ENCODE measurements at regions not wholly inside any gene's neighbourhood (a gene's known extent, or its start where the extent isn't known, plus 50 kb on each side); places are given as distances from the start of the nearest gene placed in this dataset.

DNA sequence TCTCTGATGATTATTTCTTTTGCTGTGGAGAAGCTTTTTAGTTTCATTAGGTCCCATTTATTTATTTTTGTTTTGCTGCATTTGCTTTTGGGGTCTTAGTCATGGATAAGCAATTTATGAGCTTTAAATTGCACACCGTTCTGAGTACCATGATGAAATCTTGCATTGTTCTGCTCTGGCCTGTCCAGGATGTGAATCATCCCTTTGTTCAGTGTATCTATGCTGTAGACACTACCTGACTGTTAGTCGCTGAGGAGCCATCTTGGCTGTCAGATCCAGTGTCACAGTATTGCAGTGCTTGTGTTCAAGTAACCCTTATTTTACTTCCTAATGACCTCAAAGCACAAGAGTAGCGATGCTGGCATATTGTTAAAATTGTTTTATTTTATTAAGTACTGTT lies 218.0 kb upstream of the CNTNAP4 start:
- TF ChIP-seq ARNTL (CRISPR knock-in tag; IDR thresholded peaks at IDR 0.05; ENCODE audit: borderline replicate concordance, low read depth) (no peak), SNAI2 (CRISPR knock-in tag; IDR thresholded peaks at IDR 0.05) (no peak), ISL1 (CRISPR knock-in tag; IDR thresholded peaks at IDR 0.05) (no peak), CSDC2 (CRISPR knock-in tag; IDR thresholded peaks at IDR 0.05) (no peak), POU6F1 (CRISPR knock-in tag; IDR thresholded peaks at IDR 0.05; ENCODE audit: borderline replicate concordance, low read depth) (no peak), ZNF70 (CRISPR knock-in tag; IDR thresholded peaks at IDR 0.05) (no peak), RARB (CRISPR knock-in tag; IDR thresholded peaks at IDR 0.05) (no peak), ZNF8 (CRISPR knock-in tag; IDR thresholded peaks at IDR 0.05) (no peak), PPARA (CRISPR knock-in tag; IDR thresholded peaks at IDR 0.05; ENCODE audit: borderline replicate concordance) (no peak), ESRRG (CRISPR knock-in tag; IDR thresholded peaks at IDR 0.05) (no peak)
- TF ChIP-seq, protein P1, sequence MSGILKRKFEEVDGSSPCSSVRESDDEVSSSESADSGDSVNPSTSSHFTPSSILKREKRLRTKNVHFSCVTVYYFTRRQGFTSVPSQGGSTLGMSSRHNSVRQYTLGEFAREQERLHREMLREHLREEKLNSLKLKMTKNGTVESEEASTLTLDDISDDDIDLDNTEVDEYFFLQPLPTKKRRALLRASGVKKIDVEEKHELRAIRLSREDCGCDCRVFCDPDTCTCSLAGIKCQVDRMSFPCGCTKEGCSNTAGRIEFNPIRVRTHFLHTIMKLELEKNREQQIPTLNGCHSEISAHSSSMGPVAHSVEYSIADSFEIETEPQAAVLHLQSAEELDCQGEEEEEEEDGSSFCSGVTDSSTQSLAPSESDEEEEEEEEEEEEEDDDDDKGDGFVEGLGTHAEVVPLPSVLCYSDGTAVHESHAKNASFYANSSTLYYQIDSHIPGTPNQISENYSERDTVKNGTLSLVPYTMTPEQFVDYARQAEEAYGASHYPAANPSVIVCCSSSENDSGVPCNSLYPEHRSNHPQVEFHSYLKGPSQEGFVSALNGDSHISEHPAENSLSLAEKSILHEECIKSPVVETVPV (CRISPR knock-in tag; IDR thresholded peaks at IDR 0.05): no peak
- TF ChIP-seq, protein P2, sequence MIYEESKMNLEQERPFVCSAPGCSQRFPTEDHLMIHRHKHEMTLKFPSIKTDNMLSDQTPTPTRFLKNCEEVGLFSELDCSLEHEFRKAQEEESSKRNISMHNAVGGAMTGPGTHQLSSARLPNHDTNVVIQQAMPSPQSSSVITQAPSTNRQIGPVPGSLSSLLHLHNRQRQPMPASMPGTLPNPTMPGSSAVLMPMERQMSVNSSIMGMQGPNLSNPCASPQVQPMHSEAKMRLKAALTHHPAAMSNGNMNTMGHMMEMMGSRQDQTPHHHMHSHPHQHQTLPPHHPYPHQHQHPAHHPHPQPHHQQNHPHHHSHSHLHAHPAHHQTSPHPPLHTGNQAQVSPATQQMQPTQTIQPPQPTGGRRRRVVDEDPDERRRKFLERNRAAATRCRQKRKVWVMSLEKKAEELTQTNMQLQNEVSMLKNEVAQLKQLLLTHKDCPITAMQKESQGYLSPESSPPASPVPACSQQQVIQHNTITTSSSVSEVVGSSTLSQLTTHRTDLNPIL (CRISPR knock-in tag; IDR thresholded peaks at IDR 0.05; ENCODE audit: low read depth): no peak
- no peak for ATAC-seq

DNA sequence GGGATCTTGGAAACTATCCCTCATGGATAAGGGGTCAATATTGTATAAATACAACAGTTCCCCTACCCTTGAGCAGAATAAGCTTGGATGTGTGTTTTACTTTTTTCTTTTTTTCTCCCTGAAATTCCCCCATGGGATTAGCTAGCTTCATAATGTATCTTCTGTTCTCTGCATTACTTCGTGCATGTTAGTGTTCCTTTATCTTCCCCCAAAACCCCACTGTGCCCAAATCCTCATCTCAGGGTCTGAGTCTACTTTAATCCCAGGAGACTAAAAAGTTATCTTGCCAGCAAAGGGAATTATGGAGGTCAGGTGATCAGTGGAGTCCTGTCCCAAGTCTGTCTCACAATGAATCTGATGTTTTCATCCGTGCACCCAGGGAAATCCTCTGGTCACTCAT lies 217.5 kb upstream of the CNTNAP4 start:
- no peak for ATAC-seq
- TF ChIP-seq PATZ1 (CRISPR knock-in tag; IDR thresholded peaks at IDR 0.05; ENCODE audit: borderline replicate concordance) (no peak), BACH2 (CRISPR knock-in tag; IDR thresholded peaks at IDR 0.05; ENCODE audit: borderline replicate concordance) (no peak), CSDC2 (CRISPR knock-in tag; IDR thresholded peaks at IDR 0.05) (no peak), ZNF70 (CRISPR knock-in tag; IDR thresholded peaks at IDR 0.05) (no peak), TCF4 (CRISPR knock-in tag; IDR thresholded peaks at IDR 0.05; ENCODE audit: borderline replicate concordance) (no peak), SNAI2 (CRISPR knock-in tag; IDR thresholded peaks at IDR 0.05) (no peak), OSR1 (CRISPR knock-in tag; IDR thresholded peaks at IDR 0.05) (no peak), RARB (CRISPR knock-in tag; IDR thresholded peaks at IDR 0.05) (no peak), ARNTL (CRISPR knock-in tag; IDR thresholded peaks at IDR 0.05; ENCODE audit: borderline replicate concordance, low read depth) (no peak), TSHZ2 (CRISPR knock-in tag; IDR thresholded peaks at IDR 0.05) (no peak), POU6F1 (CRISPR knock-in tag; IDR thresholded peaks at IDR 0.05; ENCODE audit: borderline replicate concordance, low read depth) (no peak), ZNF8 (CRISPR knock-in tag; IDR thresholded peaks at IDR 0.05) (no peak), ZFP3 (CRISPR knock-in tag; IDR thresholded peaks at IDR 0.05) (no peak)
- TF ChIP-seq, protein P2 (CRISPR knock-in tag; IDR thresholded peaks at IDR 0.05; ENCODE audit: low read depth): no peak
